Activated B cell treated with CpG ODN at 0.5 μM for 24 hours (primary cell): ENCODE measurements at regions not wholly inside any gene's neighbourhood (a gene's known extent, or its start where the extent isn't known, plus 50 kb on each side); places are given as distances from the start of the nearest gene placed in this dataset.

Experiments
- ATAC-seq: fragments of 200-7000 bp; cut with Tn5 transposase; one replicate; pipeline ENCODE4 v1.10.0; 2021; ENCODE audit warnings: low read depth, mild to moderate bottlenecking, moderate library complexity
- CTCF ChIA-PET: fragments of 350-600 bp; sonication (Branson Sonifier 250); formaldehyde crosslinking; loops from one replicate; lab custom pipeline; 2021; ENCODE audit warnings: antibody characterized with exemption; lab: Charles Lee
- POLR2A ChIA-PET: fragments of 350-600 bp; sonication (Branson Sonifier 250); formaldehyde crosslinking; loops from one replicate; lab custom pipeline; 2021; ENCODE audit warnings: antibody characterized with exemption; lab: Charles Lee
- DNase-seq: peaks from one replicate; pipeline ENCODE4 v3.0.0; 2022
- H3K27ac Mint-ChIP-seq: one replicate; pipeline ENCODE4 v1.8.0; 2020; ENCODE audit warnings: mixed read lengths
- H3K27me3 Mint-ChIP-seq: one replicate; pipeline ENCODE4 v1.8.0; 2021; ENCODE audit warnings: mixed read lengths
- H3K36me3 Mint-ChIP-seq: one replicate; pipeline ENCODE4 v1.8.0; 2021; ENCODE audit warnings: low read depth, mixed read lengths
- H3K4me1 Mint-ChIP-seq: one replicate; pipeline ENCODE4 v1.8.0; 2021; ENCODE audit warnings: mixed read lengths
- H3K4me3 Mint-ChIP-seq: one replicate; pipeline ENCODE4 v1.8.0; 2020; ENCODE audit warnings: mild to moderate bottlenecking, mixed read lengths
- H3K9me3 Mint-ChIP-seq: one replicate; pipeline ENCODE4 v1.8.0; 2020; ENCODE audit warnings: mixed read lengths
- CTCF ChIP-seq: fragments of 200-600 bp; IDR thresholded peaks from one replicate; pipeline ENCODE4 v1.8.0; 2022; ENCODE audit warnings: antibody characterized with exemption, mild to moderate bottlenecking
- intact Hi-C: fragments of 100-400 bp; cut with micrococcal nuclease; formaldehyde crosslinking; loops from one replicate; pipeline ENCODE4 v1.15.1; 2024

GRCh38 chr12:24360461-24360860, 411.0 kb upstream of the SOX5 start:
- DNase-seq (no peak), ATAC-seq (peak; percentile 37)
- Mint-ChIP-seq H3K27ac (peak overlapping the region; percentile 76), H3K4me1 (peaks cover 65% of the 10 kb centered on the region), H3K27me3 (no peaks in the 10 kb centered on the region), H3K9me3 (no peaks in the 10 kb centered on the region), H3K4me3 (peak overlapping the region; percentile 69), H3K36me3 (peaks cover 4% of the 10 kb centered on the region)
- POLR2A ChIA-PET, result interaction anchor here (0.6 to 3.4 kb wide), 13 partner anchors 16 to 418 kb away, joined by 3 to 24 read pairs (median 5); no protein-coding TSS in a partner anchor
- intact Hi-C loops, result loop anchor here (1.0 to 5.0 kb wide), 7 partner anchors 56 to 476 kb away; no protein-coding TSS in a partner anchor
- CTCF ChIA-PET, result interaction anchor here (0.5 to 2.0 kb wide), 12 partner anchors 18 to 479 kb away, joined by 3 to 38 read pairs (median 4); no protein-coding TSS in a partner anchor
- TF ChIP-seq CTCF, result no peak

GRCh38 chr12:24360057-24360456, 410.6 kb upstream of the SOX5 start:
- TF ChIP-seq CTCF, result no peak
- no peaks in the 10 kb centered on the region for H3K27me3 Mint-ChIP-seq
- H3K36me3 Mint-ChIP-seq, result peaks cover 4% of the 10 kb centered on the region
- CTCF ChIA-PET, result interaction anchor here (0.7 to 2.0 kb wide), 11 partner anchors 32 to 479 kb away, joined by 3 to 38 read pairs (median 4); no protein-coding TSS in a partner anchor
- POLR2A ChIA-PET, result interaction anchor here (0.6 to 3.4 kb wide), 10 partner anchors 18 to 418 kb away, joined by 3 to 24 read pairs (median 8); no protein-coding TSS in a partner anchor
- peak overlapping the region; percentile 69 for H3K4me3 Mint-ChIP-seq
- intact Hi-C loops, result loop anchor here (1.0 to 5.0 kb wide), 7 partner anchors 57 to 476 kb away; no protein-coding TSS in a partner anchor
- peak overlapping the region; percentile 76 for H3K27ac Mint-ChIP-seq
- no peaks in the 10 kb centered on the region for H3K9me3 Mint-ChIP-seq
- no peak for DNase-seq
- H3K4me1 Mint-ChIP-seq, result peaks cover 64% of the 10 kb centered on the region
- no peak for ATAC-seq

- POLR2A ChIA-PET, result interaction anchor here (1.6 to 3.4 kb wide), 4 partner anchors 19 to 419 kb away, joined by 5 to 24 read pairs (median 16); no protein-coding TSS in a partner anchor
- DNase-seq (no peak), ATAC-seq (no peak)
- H3K9me3 Mint-ChIP-seq, result no peaks in the 10 kb centered on the region
- CTCF ChIA-PET, result interaction anchor here (0.7 to 2.0 kb wide), 7 partner anchors 202 to 480 kb away, joined by 3 to 38 read pairs (median 5); no protein-coding TSS in a partner anchor
- H3K4me1 Mint-ChIP-seq, result peaks cover 58% of the 10 kb centered on the region
- no peaks in the 10 kb centered on the region for H3K27me3 Mint-ChIP-seq
- peak overlapping the region; percentile 76 for H3K27ac Mint-ChIP-seq
- H3K4me3 Mint-ChIP-seq, result no peak overlapping the region
- intact Hi-C loops, result no loop called here
- H3K36me3 Mint-ChIP-seq, result peaks cover 4% of the 10 kb centered on the region
- no peak for TF ChIP-seq CTCF
These were observed 409.9 kb upstream of the SOX5 start for GRCh38 chr12:24359418-24359817.

- DNase-seq (no peak), ATAC-seq (no peak)
- Mint-ChIP-seq H3K4me3 (no peak overlapping the region), H3K27me3 (no peaks in the 10 kb centered on the region), H3K4me1 (peaks cover 40% of the 10 kb centered on the region), H3K9me3 (no peaks in the 10 kb centered on the region), H3K36me3 (peaks cover 7% of the 10 kb centered on the region), H3K27ac (no peak overlapping the region)
- TF ChIP-seq CTCF, result no peak
- intact Hi-C loops, result no loop called here
- ChIA-PET POLR2A (no interaction called here), CTCF (no interaction called here)
These were observed 406.9 kb upstream of the SOX5 start for GRCh38 chr12:24356240-24356804.

GRCh38 chr12:24352363-24352762, 402.9 kb upstream of the SOX5 start:
- TF ChIP-seq CTCF, result no peak
- Mint-ChIP-seq H3K9me3 (peaks cover 9% of the 10 kb centered on the region), H3K27me3 (no peaks in the 10 kb centered on the region), H3K4me1 (peaks cover 33% of the 10 kb centered on the region), H3K4me3 (no peak overlapping the region), H3K36me3 (peaks cover 17% of the 10 kb centered on the region), H3K27ac (no peak overlapping the region)
- ChIA-PET CTCF (no interaction called here), POLR2A (no interaction called here)
- intact Hi-C loops, result no loop called here
- DNase-seq (no peak), ATAC-seq (no peak)
